SK-N-SH (cell line): ENCODE measurements at regions not wholly inside any gene's neighbourhood (a gene's known extent, or its start where the extent isn't known, plus 50 kb on each side); places are given as distances from the start of the nearest gene placed in this dataset.

Experiments
- SIN3A ChIP-seq: IDR thresholded peaks from 2 replicates; pipeline ENCODE4 v1.6.1; 2012; ENCODE audit warnings: low read depth, mild to moderate bottlenecking, low read length, moderate library complexity, borderline replicate concordance
- SMC3 ChIP-seq: IDR thresholded peaks from 2 replicates; pipeline ENCODE4 v1.6.1; 2012; ENCODE audit warnings: low read depth, low read length, improper control_type of control experiment
- TF ChIP-seq, protein P1 (sequence below): fragments of 200-600 bp; sonication (generic); IDR thresholded peaks from 2 replicates; pipeline ENCODE4 v1.6.1; 2017; ENCODE audit warnings: antibody characterized with exemption, mild to moderate bottlenecking, moderate library complexity
- TF ChIP-seq, protein P2 (sequence below): fragments of 150-350 bp; IDR thresholded peaks from 2 replicates; pipeline ENCODE4 v1.6.1; 2016; ENCODE audit warnings: mild to moderate bottlenecking, low read depth, low read length

DNA sequence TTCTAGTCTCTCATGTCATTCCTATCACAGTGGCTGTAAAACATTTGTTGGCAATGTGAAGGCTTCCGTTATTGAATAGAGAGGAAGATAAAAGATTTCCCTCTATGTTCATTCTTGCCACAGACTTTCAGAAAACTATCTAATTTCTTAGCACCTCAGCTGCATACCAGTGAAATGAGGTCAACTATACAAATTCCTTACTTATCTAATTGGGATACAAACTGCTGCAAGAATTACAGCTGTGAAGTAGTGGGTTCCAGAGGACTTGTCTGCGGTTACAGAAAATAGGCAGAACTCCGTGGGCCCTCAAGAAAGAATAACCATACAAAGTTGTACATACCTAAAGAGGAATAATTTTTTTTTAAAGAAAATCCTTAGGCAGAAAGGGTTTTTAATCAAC, 175.8 kb downstream of the PPP1R2C start:
- TF ChIP-seq SMC3 (no peak), SIN3A (no peak)
- TF ChIP-seq, protein P1, sequence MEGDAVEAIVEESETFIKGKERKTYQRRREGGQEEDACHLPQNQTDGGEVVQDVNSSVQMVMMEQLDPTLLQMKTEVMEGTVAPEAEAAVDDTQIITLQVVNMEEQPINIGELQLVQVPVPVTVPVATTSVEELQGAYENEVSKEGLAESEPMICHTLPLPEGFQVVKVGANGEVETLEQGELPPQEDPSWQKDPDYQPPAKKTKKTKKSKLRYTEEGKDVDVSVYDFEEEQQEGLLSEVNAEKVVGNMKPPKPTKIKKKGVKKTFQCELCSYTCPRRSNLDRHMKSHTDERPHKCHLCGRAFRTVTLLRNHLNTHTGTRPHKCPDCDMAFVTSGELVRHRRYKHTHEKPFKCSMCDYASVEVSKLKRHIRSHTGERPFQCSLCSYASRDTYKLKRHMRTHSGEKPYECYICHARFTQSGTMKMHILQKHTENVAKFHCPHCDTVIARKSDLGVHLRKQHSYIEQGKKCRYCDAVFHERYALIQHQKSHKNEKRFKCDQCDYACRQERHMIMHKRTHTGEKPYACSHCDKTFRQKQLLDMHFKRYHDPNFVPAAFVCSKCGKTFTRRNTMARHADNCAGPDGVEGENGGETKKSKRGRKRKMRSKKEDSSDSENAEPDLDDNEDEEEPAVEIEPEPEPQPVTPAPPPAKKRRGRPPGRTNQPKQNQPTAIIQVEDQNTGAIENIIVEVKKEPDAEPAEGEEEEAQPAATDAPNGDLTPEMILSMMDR, result no peak
- TF ChIP-seq, protein P2, sequence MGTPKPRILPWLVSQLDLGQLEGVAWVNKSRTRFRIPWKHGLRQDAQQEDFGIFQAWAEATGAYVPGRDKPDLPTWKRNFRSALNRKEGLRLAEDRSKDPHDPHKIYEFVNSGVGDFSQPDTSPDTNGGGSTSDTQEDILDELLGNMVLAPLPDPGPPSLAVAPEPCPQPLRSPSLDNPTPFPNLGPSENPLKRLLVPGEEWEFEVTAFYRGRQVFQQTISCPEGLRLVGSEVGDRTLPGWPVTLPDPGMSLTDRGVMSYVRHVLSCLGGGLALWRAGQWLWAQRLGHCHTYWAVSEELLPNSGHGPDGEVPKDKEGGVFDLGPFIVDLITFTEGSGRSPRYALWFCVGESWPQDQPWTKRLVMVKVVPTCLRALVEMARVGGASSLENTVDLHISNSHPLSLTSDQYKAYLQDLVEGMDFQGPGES, result no peak
